ENCODE measurements at regions not wholly inside any gene's neighbourhood (a gene's known extent, or its start where the extent isn't known, plus 50 kb on each side); places are given as distances from the start of the nearest gene placed in this dataset.

- no peak for TF ChIP-seq MLX (CRISPR knock-in tag; IDR thresholded peaks at IDR 0.05)
- no peak for TF ChIP-seq EMX1 (CRISPR knock-in tag; IDR thresholded peaks at IDR 0.05)
- no peak for TF ChIP-seq TEAD1 (CRISPR knock-in tag; IDR thresholded peaks at IDR 0.05)
- TF ChIP-seq CREM (CRISPR knock-in tag; IDR thresholded peaks at IDR 0.05) = no peak
- TF ChIP-seq FOXJ3 (CRISPR knock-in tag; IDR thresholded peaks at IDR 0.05; ENCODE audit: borderline replicate concordance) = no peak
- TF ChIP-seq ZNF532 (CRISPR knock-in tag; IDR thresholded peaks at IDR 0.05; ENCODE audit: borderline replicate concordance) = no peak
- TF ChIP-seq E2F4 (CRISPR knock-in tag; IDR thresholded peaks at IDR 0.05; ENCODE audit: borderline replicate concordance, low read depth) = no peak
- TF ChIP-seq HMGA2 (CRISPR knock-in tag; IDR thresholded peaks at IDR 0.05) = no peak
- TF ChIP-seq JAZF1 (CRISPR knock-in tag; IDR thresholded peaks at IDR 0.05) = no peak
These were observed 648.9 kb downstream of the FRK start (continued) for GRCh38 chr6:115411756-115412155.

GRCh38 chr6:115404446-115404845 is 656.2 kb downstream of the FRK start:
- peaks cover 37% of the 10 kb centered on the region for H3K9me3 Mint-ChIP-seq
- ATAC-seq = no peak

More at GRCh38 chr6:115404446-115404845, 656.2 kb downstream of the FRK start:
- Mint-ChIP-seq H3K4me1 (no peaks in the 10 kb centered on the region), H3K4me3 (no peak overlapping the region), H3K36me3 (peaks cover 21% of the 10 kb centered on the region), H3K27ac (no peak overlapping the region), H3K27me3 (ENCODE audit: low read depth) (no peaks in the 10 kb centered on the region)
- TF ChIP-seq ZNF317 (CRISPR knock-in tag; IDR thresholded peaks at IDR 0.05; ENCODE audit: borderline replicate concordance, low read depth) (no peak), ATF6 (CRISPR knock-in tag; IDR thresholded peaks at IDR 0.05) (no peak), KAT7 (CRISPR knock-in tag; IDR thresholded peaks at IDR 0.05; ENCODE audit: borderline replicate concordance) (no peak), EMX1 (CRISPR knock-in tag; IDR thresholded peaks at IDR 0.05) (no peak), FOXK1 (CRISPR knock-in tag; IDR thresholded peaks at IDR 0.05) (no peak), NR3C1 (CRISPR knock-in tag; conservative IDR thresholded peaks at IDR 0.05; ENCODE audit: low read depth) (no peak), NFE2L1 (CRISPR knock-in tag; IDR thresholded peaks at IDR 0.05) (no peak), ZBTB21 (CRISPR knock-in tag; IDR thresholded peaks at IDR 0.05; ENCODE audit: borderline replicate concordance) (no peak), ZNF281 (CRISPR knock-in tag; IDR thresholded peaks at IDR 0.05) (no peak), RELA (CRISPR knock-in tag; IDR thresholded peaks at IDR 0.05; ENCODE audit: borderline replicate concordance) (no peak), USF1 (CRISPR knock-in tag; IDR thresholded peaks at IDR 0.05) (no peak), ZNF423 (CRISPR knock-in tag; IDR thresholded peaks at IDR 0.05) (no peak), TEAD1 (CRISPR knock-in tag; IDR thresholded peaks at IDR 0.05) (no peak), FOXJ3 (CRISPR knock-in tag; IDR thresholded peaks at IDR 0.05; ENCODE audit: borderline replicate concordance) (no peak), ATF3 (CRISPR knock-in tag; conservative IDR thresholded peaks at IDR 0.05) (no peak)
- CTCF ChIA-PET = no interaction called here
- POLR2A ChIA-PET = no interaction called here
- DNase-seq (ENCODE audit: low spot score) = no peak
